ENCODE measurements at regions not wholly inside any gene's neighbourhood (a gene's known extent, or its start where the extent isn't known, plus 50 kb on each side); places are given as distances from the start of the nearest gene placed in this dataset.

DNA sequence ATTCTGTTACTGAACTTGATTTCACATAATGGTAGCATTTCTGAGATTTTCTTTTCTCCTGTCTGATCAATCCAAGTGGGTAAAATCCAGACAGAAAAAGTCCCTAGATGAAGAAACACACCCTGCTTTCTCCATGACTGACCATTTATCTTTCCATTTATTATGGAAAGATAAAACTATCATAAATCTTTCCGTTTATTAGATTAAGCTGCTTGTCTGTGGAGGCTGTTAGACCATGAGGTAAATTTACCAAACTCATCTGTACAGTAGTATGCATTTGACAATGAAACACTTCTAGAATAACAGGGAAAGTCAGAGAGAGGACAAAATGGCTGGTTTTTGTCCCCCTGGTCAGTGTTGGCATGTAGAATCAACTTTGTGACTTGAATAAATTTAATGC is 491.2 kb upstream of the SEMA6A start:
- H3K27me3 ChIP-seq, result no peaks in the 10 kb centered on the region
- no peaks in the 10 kb centered on the region for H3K4me1 ChIP-seq
- intact Hi-C loops (cut with DNase I), result no loop called here
- TF ChIP-seq, protein P1, sequence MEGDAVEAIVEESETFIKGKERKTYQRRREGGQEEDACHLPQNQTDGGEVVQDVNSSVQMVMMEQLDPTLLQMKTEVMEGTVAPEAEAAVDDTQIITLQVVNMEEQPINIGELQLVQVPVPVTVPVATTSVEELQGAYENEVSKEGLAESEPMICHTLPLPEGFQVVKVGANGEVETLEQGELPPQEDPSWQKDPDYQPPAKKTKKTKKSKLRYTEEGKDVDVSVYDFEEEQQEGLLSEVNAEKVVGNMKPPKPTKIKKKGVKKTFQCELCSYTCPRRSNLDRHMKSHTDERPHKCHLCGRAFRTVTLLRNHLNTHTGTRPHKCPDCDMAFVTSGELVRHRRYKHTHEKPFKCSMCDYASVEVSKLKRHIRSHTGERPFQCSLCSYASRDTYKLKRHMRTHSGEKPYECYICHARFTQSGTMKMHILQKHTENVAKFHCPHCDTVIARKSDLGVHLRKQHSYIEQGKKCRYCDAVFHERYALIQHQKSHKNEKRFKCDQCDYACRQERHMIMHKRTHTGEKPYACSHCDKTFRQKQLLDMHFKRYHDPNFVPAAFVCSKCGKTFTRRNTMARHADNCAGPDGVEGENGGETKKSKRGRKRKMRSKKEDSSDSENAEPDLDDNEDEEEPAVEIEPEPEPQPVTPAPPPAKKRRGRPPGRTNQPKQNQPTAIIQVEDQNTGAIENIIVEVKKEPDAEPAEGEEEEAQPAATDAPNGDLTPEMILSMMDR (IDR thresholded peaks at IDR 0.05), result no peak
- TF ChIP-seq POLR2AphosphoS5 (IDR thresholded peaks at IDR 0.05; ENCODE audit: insufficient read depth in 1 of 2, low read depth in 1 of 2) (no peak), POLR2A (IDR thresholded peaks at IDR 0.05) (no peak)
- H3K4me3 ChIP-seq, result no peak overlapping the region
- peaks cover 2% of the 10 kb centered on the region for H3K9me3 ChIP-seq
- H3K27ac ChIP-seq, result no peak overlapping the region
- no peaks in the 10 kb centered on the region for H3K36me3 ChIP-seq
- no peak for DNase-seq (ENCODE audit: extremely low spot score in 2 of 2)

DNA sequence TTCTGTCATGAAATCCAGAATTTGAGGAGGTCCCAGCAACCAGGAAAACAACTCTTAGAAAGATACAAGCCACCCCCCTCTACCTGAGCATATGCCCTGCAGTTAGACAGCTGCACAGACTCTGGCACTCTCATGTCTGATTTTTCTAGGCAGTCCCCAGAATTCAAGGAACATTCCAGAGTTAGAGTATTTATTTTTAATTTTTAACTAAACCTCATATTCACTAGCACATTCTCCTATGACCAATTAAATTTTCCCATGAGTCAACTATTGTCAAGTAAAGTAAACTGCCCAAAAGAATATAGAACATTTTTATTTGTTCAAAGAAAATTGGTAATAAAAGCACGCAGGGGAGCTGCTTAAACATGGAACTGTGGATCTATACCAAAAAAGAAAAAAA is 490.5 kb upstream of the SEMA6A start:
- no peaks in the 10 kb centered on the region for H3K9me3 ChIP-seq
- no peaks in the 10 kb centered on the region for H3K4me1 ChIP-seq
- no peaks in the 10 kb centered on the region for H3K36me3 ChIP-seq
- H3K27ac ChIP-seq, result no peak overlapping the region
- no peak for DNase-seq (ENCODE audit: extremely low spot score in 2 of 2)
- intact Hi-C loops (cut with DNase I), result no loop called here
- H3K27me3 ChIP-seq, result no peaks in the 10 kb centered on the region
- TF ChIP-seq POLR2AphosphoS5 (IDR thresholded peaks at IDR 0.05; ENCODE audit: insufficient read depth in 1 of 2, low read depth in 1 of 2) (no peak), POLR2A (IDR thresholded peaks at IDR 0.05) (no peak)
- TF ChIP-seq, protein P1 (IDR thresholded peaks at IDR 0.05), result no peak
- no peak overlapping the region for H3K4me3 ChIP-seq

DNA sequence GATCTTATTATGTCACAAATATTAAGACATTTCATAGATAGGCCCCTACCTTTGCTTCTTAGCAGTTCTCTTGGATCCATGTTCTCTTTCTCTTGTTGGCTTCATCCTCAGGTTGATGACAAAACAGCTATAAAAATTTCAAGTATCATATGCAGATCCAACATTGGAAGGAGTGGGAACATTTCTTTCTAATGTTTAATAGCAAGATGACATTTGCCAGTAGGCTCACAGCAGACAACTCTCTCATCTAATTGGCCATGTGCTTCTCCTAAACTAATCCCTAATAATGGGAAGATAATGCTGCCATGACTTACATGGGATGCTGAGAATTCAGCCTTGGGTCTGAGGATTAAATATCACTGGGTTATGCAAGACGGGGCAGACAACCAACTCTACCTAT is 485.5 kb upstream of the SEMA6A start:
- no peak for TF ChIP-seq POLR2AphosphoS5 (IDR thresholded peaks at IDR 0.05; ENCODE audit: insufficient read depth in 1 of 2, low read depth in 1 of 2)
- intact Hi-C loops (cut with DNase I), result no loop called here
- no peak for DNase-seq (ENCODE audit: extremely low spot score in 2 of 2)
- Histone ChIP-seq H3K9me3 (no peaks in the 10 kb centered on the region), H3K4me3 (no peak overlapping the region), H3K4me1 (no peaks in the 10 kb centered on the region), H3K27ac (no peak overlapping the region), H3K27me3 (no peaks in the 10 kb centered on the region), H3K36me3 (no peaks in the 10 kb centered on the region)

DNA sequence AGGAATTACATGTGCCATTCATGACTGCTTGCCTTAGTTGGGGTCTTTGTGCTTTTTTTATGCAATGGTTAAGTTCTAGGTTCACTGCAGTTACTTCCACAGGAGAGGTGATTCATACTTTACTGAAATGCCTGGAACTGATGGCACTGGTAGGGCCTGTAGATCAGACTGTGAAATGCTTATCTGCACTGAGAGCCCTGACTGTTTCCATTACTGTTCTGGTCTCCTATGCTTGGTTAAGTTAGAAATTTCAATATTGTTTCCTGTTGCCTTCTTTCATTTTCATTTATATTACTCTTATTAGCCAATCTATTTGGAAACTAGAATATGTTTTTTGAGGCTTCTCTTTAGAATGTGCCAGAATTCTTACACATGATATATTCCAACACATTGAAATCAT is 484.1 kb upstream of the SEMA6A start:
- Histone ChIP-seq H3K36me3 (no peaks in the 10 kb centered on the region), H3K9me3 (no peaks in the 10 kb centered on the region), H3K4me1 (no peaks in the 10 kb centered on the region), H3K4me3 (no peak overlapping the region), H3K27me3 (no peaks in the 10 kb centered on the region), H3K27ac (no peak overlapping the region)
- TF ChIP-seq, protein P1 (IDR thresholded peaks at IDR 0.05), result no peak
- TF ChIP-seq POLR2A (IDR thresholded peaks at IDR 0.05), result no peak
- TF ChIP-seq POLR2AphosphoS5 (IDR thresholded peaks at IDR 0.05; ENCODE audit: insufficient read depth in 1 of 2, low read depth in 1 of 2), result no peak
- intact Hi-C loops (cut with DNase I), result no loop called here
- no peak for DNase-seq (ENCODE audit: extremely low spot score in 2 of 2)

DNA sequence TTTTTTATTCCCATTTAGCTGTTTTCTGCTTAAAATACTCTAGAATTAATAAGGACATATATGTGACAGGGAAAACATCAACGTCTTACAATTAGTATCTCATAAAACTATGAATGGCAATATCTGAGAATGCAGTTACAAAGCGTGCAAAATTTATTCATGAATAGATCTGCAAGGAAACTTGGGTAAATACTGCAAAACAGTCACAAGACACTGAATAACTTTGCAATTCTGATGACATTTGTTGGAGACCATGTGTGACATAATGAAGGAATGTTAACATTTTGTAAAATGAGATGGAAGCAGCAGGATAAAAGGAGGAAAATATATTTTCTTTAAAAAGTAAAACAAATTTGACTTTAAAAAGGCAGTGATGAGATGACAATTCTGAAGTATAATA is 480.9 kb upstream of the SEMA6A start:
- TF ChIP-seq, protein P1 (IDR thresholded peaks at IDR 0.05), result no peak
- TF ChIP-seq POLR2A (IDR thresholded peaks at IDR 0.05) (no peak), POLR2AphosphoS5 (IDR thresholded peaks at IDR 0.05; ENCODE audit: insufficient read depth in 1 of 2, low read depth in 1 of 2) (no peak)
- Histone ChIP-seq H3K9me3 (no peaks in the 10 kb centered on the region), H3K36me3 (no peaks in the 10 kb centered on the region), H3K4me1 (no peaks in the 10 kb centered on the region), H3K27ac (no peak overlapping the region), H3K27me3 (no peaks in the 10 kb centered on the region), H3K4me3 (no peak overlapping the region)
- no peak for DNase-seq (ENCODE audit: extremely low spot score in 2 of 2)
- intact Hi-C loops (cut with DNase I), result no loop called here

DNA sequence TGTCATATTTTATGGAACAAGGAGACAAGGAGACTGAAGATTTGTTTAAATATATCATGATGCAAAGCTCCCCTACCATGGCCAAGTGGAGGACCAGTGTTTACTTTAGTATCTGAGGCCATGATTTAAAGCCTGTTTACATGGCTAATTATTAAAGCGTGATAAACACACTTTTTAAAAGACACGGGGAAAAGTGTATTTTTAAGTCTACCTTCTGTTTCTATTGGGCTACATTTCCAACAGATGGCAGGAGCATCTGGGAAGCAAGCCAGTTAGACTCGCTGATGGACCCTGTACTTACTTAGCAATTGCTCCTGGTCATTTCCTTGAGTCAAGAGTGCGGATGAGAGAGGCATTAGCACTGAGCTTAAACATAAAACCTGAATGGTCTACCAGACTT is 480.3 kb upstream of the SEMA6A start:
- H3K36me3 ChIP-seq, result no peaks in the 10 kb centered on the region
- H3K9me3 ChIP-seq, result no peaks in the 10 kb centered on the region
- no peak for DNase-seq (ENCODE audit: extremely low spot score in 2 of 2)
- no peaks in the 10 kb centered on the region for H3K27me3 ChIP-seq
- intact Hi-C loops (cut with DNase I), result no loop called here
- no peaks in the 10 kb centered on the region for H3K4me1 ChIP-seq
- TF ChIP-seq, protein P1 (IDR thresholded peaks at IDR 0.05), result no peak
- TF ChIP-seq POLR2A (IDR thresholded peaks at IDR 0.05) (no peak), POLR2AphosphoS5 (IDR thresholded peaks at IDR 0.05; ENCODE audit: insufficient read depth in 1 of 2, low read depth in 1 of 2) (no peak)
- no peak overlapping the region for H3K27ac ChIP-seq
- no peak overlapping the region for H3K4me3 ChIP-seq

All from vagina (tissue), 2 donors.